DMS 273 (cell line): ENCODE measurements at regions not wholly inside any gene's neighbourhood (a gene's known extent, or its start where the extent isn't known, plus 50 kb on each side); places are given as distances from the start of the nearest gene placed in this dataset.
"Not testable (repeated sequence)": the region's sequence is repeated elsewhere in the genome, so short reads cannot be mapped to it uniquely, and the experiment has no call there.

Experiments used
- DNase-seq: peaks from one replicate; lab custom pipeline; 2025; ENCODE audit not compliant: unreplicated experiment; lab: John Stamatoyannopoulos, UW

GRCh38 chr9:28435456-28435855 is 862.2 kb upstream of the C9orf72 start:
- no peak for DNase-seq

- DNase-seq: no peak
These were observed 866.4 kb upstream of the C9orf72 start for GRCh38 chr9:28439688-28440087.

GRCh38 chr9:28443461-28443860 is 870.2 kb upstream of the C9orf72 start:
- no peak for DNase-seq

- DNase-seq: no peak
These were observed 871.4 kb upstream of the C9orf72 start for GRCh38 chr9:28444637-28445036.

- DNase-seq: no peak
These were observed 871.9 kb upstream of the C9orf72 start for GRCh38 chr9:28445211-28445610.

GRCh38 chr9:28453918-28454317 is 880.6 kb upstream of the C9orf72 start:
- no peak for DNase-seq

GRCh38 chr9:28456861-28457260 is 883.6 kb upstream of the C9orf72 start:
- DNase-seq: no peak

GRCh38 chr9:28464481-28465216 is 891.4 kb upstream of the C9orf72 start:
- DNase-seq: no peak

- DNase-seq: no peak
These were observed 898.0 kb upstream of the C9orf72 start for GRCh38 chr9:28471261-28471660.

- DNase-seq: no peak
These were observed 914.3 kb upstream of the C9orf72 start for GRCh38 chr9:28487561-28487960.

GRCh38 chr9:28491121-28491520 is 917.8 kb upstream of the C9orf72 start:
- no peak for DNase-seq

- not testable (repeated sequence) for DNase-seq
These were observed 924.9 kb upstream of the C9orf72 start for GRCh38 chr9:28498168-28498567.

- DNase-seq: no peak
These were observed 928.9 kb upstream of the C9orf72 start for GRCh38 chr9:28502189-28502588.

- DNase-seq: no peak
These were observed 929.5 kb upstream of the C9orf72 start for GRCh38 chr9:28502741-28503140.

GRCh38 chr9:28503573-28503972 is 930.3 kb upstream of the C9orf72 start:
- DNase-seq: no peak

- DNase-seq: no peak
These were observed 945.2 kb upstream of the C9orf72 start for GRCh38 chr9:28518439-28518838.

GRCh38 chr9:28524309-28524708 is 951.0 kb upstream of the C9orf72 start:
- DNase-seq: not testable (repeated sequence)

- no peak for DNase-seq
These were observed 954.8 kb upstream of the C9orf72 start for GRCh38 chr9:28528049-28528448.

GRCh38 chr9:28538132-28538531 is 964.9 kb upstream of the C9orf72 start:
- DNase-seq: no peak

- no peak for DNase-seq
These were observed 966.3 kb upstream of the C9orf72 start for GRCh38 chr9:28539434-28540070.

- DNase-seq: no peak
These were observed 969.6 kb upstream of the C9orf72 start for GRCh38 chr9:28542928-28543327.

- no peak for DNase-seq
These were observed 974.2 kb upstream of the C9orf72 start for GRCh38 chr9:28547527-28547926.
